ENCODE measurements at regions not wholly inside any gene's neighbourhood (a gene's known extent, or its start where the extent isn't known, plus 50 kb on each side); places are given as distances from the start of the nearest gene placed in this dataset.

DNA sequence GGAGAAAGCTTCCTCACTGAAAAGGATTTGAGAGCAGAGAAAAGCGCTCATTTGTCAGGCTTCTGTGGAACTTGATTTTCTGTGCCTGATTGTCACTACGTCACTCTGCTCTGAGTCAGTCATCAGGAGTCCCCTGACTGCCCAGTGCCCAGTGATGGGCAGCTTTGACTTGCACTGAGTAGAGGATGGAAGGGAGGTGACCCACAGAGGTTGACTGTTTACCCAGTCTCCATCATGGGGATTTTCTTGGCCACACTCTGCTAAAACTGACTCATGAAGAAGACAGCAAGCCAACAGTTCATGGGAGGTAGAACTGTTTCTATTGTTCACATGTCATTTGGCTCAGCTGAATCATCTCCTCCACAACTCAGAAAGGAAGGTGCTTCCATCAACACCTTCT, 82.1 kb upstream of the DUSP10 start:
- 93 to 100% methylated on average over 2 of the region's 2 CpGs for WGBS, 2 experiments (ENCODE audit: insufficient coverage in 1 of 2, insufficient read length in 1 of 2)
- H3K36me3 Mint-ChIP-seq (ENCODE audit: low read depth), result no peaks in the 10 kb centered on the region
- no peaks in the 10 kb centered on the region for H3K36me3 ChIP-seq (ENCODE audit: control insufficient read depth, insufficient read depth, low read length)
- H3K9ac ChIP-seq (ENCODE audit: extremely low read depth, low read length, poor library complexity, severe bottlenecking), result no peak overlapping the region
- H3K27me3 ChIP-seq (ENCODE audit: control insufficient read depth, insufficient read depth, low read length, poor library complexity, severe bottlenecking), result no peaks in the 10 kb centered on the region
- peaks cover 9% of the 10 kb centered on the region for H3K9me3 Mint-ChIP-seq
- H3K4me3 Mint-ChIP-seq, result no peak overlapping the region
- H3K27ac ChIP-seq (ENCODE audit: low read depth, low read length), result no peak overlapping the region
- no peak overlapping the region for H3K27ac Mint-ChIP-seq
- H3K4me1 ChIP-seq (ENCODE audit: control insufficient read depth, insufficient read depth, low read length), result no peaks in the 10 kb centered on the region
- H3K4me3 ChIP-seq (ENCODE audit: low read length), result no peak overlapping the region
- H3K27me3 Mint-ChIP-seq (ENCODE audit: insufficient read depth), result peaks cover 15% of the 10 kb centered on the region
- DNase-seq, result no peak
- peaks cover 21% of the 10 kb centered on the region for H3K4me1 Mint-ChIP-seq
- peaks cover 8% of the 10 kb centered on the region for H3K9me3 ChIP-seq (ENCODE audit: control insufficient read depth, low read length)
- TF ChIP-seq, protein P1, sequence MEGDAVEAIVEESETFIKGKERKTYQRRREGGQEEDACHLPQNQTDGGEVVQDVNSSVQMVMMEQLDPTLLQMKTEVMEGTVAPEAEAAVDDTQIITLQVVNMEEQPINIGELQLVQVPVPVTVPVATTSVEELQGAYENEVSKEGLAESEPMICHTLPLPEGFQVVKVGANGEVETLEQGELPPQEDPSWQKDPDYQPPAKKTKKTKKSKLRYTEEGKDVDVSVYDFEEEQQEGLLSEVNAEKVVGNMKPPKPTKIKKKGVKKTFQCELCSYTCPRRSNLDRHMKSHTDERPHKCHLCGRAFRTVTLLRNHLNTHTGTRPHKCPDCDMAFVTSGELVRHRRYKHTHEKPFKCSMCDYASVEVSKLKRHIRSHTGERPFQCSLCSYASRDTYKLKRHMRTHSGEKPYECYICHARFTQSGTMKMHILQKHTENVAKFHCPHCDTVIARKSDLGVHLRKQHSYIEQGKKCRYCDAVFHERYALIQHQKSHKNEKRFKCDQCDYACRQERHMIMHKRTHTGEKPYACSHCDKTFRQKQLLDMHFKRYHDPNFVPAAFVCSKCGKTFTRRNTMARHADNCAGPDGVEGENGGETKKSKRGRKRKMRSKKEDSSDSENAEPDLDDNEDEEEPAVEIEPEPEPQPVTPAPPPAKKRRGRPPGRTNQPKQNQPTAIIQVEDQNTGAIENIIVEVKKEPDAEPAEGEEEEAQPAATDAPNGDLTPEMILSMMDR (conservative IDR thresholded peaks at IDR 0.05), result no peak

DNA sequence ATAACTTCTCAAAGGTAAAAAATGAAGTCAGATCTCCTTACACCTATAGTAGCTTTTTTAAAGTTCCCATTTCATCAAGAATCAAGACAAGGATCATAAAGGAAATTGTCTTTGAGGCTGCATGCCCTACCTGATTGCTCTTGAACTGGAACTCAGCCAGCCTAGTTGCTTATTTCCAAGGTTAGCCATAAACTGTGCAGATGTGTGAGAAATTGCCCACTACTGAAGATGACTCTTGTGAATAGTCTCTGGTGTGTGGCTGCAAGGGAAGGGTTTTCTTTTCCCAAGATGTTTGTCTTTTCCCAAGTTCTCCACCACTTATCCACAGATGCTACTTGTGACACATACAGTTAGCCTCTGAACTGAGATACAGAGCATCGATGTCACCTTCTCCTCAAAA, 81.7 kb upstream of the DUSP10 start:
- Histone ChIP-seq H3K9me3 (ENCODE audit: control insufficient read depth, low read length) (peaks cover 8% of the 10 kb centered on the region), H3K36me3 (ENCODE audit: control insufficient read depth, insufficient read depth, low read length) (no peaks in the 10 kb centered on the region), H3K4me3 (ENCODE audit: low read length) (no peak overlapping the region), H3K4me1 (ENCODE audit: control insufficient read depth, insufficient read depth, low read length) (no peaks in the 10 kb centered on the region), H3K27ac (ENCODE audit: low read depth, low read length) (no peak overlapping the region), H3K9ac (ENCODE audit: extremely low read depth, low read length, poor library complexity, severe bottlenecking) (no peak overlapping the region), H3K27me3 (ENCODE audit: control insufficient read depth, insufficient read depth, low read length, poor library complexity, severe bottlenecking) (no peaks in the 10 kb centered on the region)
- Mint-ChIP-seq H3K27me3 (ENCODE audit: insufficient read depth) (peaks cover 15% of the 10 kb centered on the region), H3K27ac (no peak overlapping the region), H3K36me3 (ENCODE audit: low read depth) (no peaks in the 10 kb centered on the region), H3K9me3 (peaks cover 9% of the 10 kb centered on the region), H3K4me3 (no peak overlapping the region), H3K4me1 (peaks cover 16% of the 10 kb centered on the region)
- no peak for DNase-seq
- TF ChIP-seq, protein P1 (conservative IDR thresholded peaks at IDR 0.05), result no peak
- WGBS, 2 experiments (ENCODE audit: insufficient coverage in 1 of 2, insufficient read length in 1 of 2), result 100% methylated on average over 1 of the region's 1 CpG; no CpG with 5 or more reads in 1 of the 2 experiments

DNA sequence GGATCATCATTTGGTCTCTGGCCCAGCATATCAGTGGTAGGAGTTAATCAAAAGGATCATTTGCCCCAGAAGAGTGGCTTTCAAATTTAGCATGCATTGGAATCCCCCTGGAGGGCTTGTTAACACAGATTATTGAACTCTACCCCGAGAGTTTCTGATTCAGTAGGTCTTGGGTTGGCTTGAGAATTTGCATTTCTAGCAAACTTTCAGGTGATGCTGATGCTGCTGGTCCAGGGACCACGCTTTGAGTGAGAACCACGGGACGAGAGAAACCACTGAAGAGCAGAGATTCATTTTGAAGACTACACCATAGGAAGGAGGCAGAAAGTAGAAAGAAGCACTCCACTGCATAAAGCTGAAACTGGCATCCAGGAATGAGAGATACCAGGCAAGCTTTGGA, 81.3 kb upstream of the DUSP10 start:
- H3K4me3 Mint-ChIP-seq, result no peak overlapping the region
- peaks cover 9% of the 10 kb centered on the region for H3K9me3 Mint-ChIP-seq

More for the DNA sequence above, 81.3 kb upstream of the DUSP10 start:
- TF ChIP-seq, protein P1 (conservative IDR thresholded peaks at IDR 0.05), result no peak
- no peak overlapping the region for H3K4me3 ChIP-seq (ENCODE audit: low read length)
- WGBS, 2 experiments (ENCODE audit: insufficient coverage in 1 of 2, insufficient read length in 1 of 2), result 92 to 95% methylated on average over 4 of the region's 4 CpGs
- H3K9me3 ChIP-seq (ENCODE audit: control insufficient read depth, low read length), result peaks cover 8% of the 10 kb centered on the region
- H3K9ac ChIP-seq (ENCODE audit: extremely low read depth, low read length, poor library complexity, severe bottlenecking), result no peak overlapping the region
- Mint-ChIP-seq H3K27ac (no peak overlapping the region), H3K36me3 (ENCODE audit: low read depth) (no peaks in the 10 kb centered on the region), H3K27me3 (ENCODE audit: insufficient read depth) (peaks cover 15% of the 10 kb centered on the region), H3K4me1 (peaks cover 13% of the 10 kb centered on the region)
- no peak overlapping the region for H3K27ac ChIP-seq (ENCODE audit: low read depth, low read length)
- H3K27me3 ChIP-seq (ENCODE audit: control insufficient read depth, insufficient read depth, low read length, poor library complexity, severe bottlenecking), result no peaks in the 10 kb centered on the region
- H3K4me1 ChIP-seq (ENCODE audit: control insufficient read depth, insufficient read depth, low read length), result no peaks in the 10 kb centered on the region
- no peak for DNase-seq
- no peaks in the 10 kb centered on the region for H3K36me3 ChIP-seq (ENCODE audit: control insufficient read depth, insufficient read depth, low read length)
